ENCODE measurements at regions not wholly inside any gene's neighbourhood (a gene's known extent, or its start where the extent isn't known, plus 50 kb on each side); places are given as distances from the start of the nearest gene placed in this dataset.
A peak's percentile ranks its signal among the peaks of the same experiment; 100 is the strongest.

DNA sequence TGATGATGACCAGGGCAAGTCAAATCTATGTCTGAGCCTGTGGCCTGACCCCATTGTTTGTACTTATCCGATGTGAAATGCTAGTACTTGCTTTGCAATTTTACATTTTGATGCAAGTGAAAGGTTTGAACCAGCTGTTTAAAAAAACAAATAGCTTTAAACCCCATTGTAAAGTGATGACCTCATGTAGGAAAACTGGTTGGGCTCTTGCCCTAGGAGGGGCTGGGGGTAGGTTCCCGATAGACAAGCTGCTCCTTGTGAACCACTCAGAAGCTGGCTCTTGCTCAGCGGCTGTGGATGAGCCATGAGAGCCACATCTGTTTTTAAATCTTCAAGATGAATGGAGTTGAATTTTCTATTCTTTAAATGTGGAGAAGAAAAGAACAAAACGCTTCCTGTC is 185.3 kb downstream of the WDR11 start:
- H3K36me3 ChIP-seq (ENCODE audit: control insufficient read depth, insufficient read depth, low read length): no peaks in the 10 kb centered on the region
- no peaks in the 10 kb centered on the region for H3K4me1 ChIP-seq
- TF ChIP-seq CTCF (IDR thresholded peaks at IDR 0.05): no peak
- no peaks in the 10 kb centered on the region for H3K79me2 ChIP-seq
- H2AFZ ChIP-seq: no peak overlapping the region
- H3K27me3 ChIP-seq (ENCODE audit: control insufficient read depth, insufficient read depth, low read length): no peaks in the 10 kb centered on the region
- H3K4me2 ChIP-seq (ENCODE audit: low read length): no peak overlapping the region
- H3K9ac ChIP-seq: no peak overlapping the region
- no peak overlapping the region for H3K4me3 ChIP-seq (ENCODE audit: low read depth, low read length)
- H3K9me3 ChIP-seq (ENCODE audit: control insufficient read depth, low read length): no peaks in the 10 kb centered on the region
- no peak overlapping the region for H3K27ac ChIP-seq

DNA sequence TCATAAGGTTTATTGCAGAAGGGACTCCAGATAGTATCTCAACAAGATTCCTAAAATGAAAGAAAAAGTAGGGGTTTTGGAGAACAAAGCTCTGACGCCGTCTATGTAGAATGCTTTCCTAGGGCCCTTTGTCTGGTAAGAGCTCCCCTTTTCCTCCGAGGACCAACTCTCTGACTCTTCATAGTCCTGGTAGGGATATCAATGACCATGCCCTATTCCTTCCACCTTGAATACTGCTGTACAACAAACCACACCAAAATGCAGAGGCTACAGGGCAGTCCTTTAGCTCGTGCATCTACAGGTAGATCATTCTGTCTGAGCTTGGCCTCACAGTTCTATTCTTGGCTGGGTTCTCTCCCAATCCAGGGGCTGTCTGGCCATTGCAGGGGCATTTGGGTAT is 190.3 kb downstream of the WDR11 start:
- no peaks in the 10 kb centered on the region for H3K79me2 ChIP-seq
- H3K27me3 ChIP-seq (ENCODE audit: control insufficient read depth, insufficient read depth, low read length): no peaks in the 10 kb centered on the region
- H3K4me3 ChIP-seq (ENCODE audit: low read depth, low read length): no peak overlapping the region
- no peak for TF ChIP-seq CTCF (IDR thresholded peaks at IDR 0.05)
- H3K4me2 ChIP-seq (ENCODE audit: low read length): no peak overlapping the region
- H3K27ac ChIP-seq: no peak overlapping the region
- no peaks in the 10 kb centered on the region for H3K36me3 ChIP-seq (ENCODE audit: control insufficient read depth, insufficient read depth, low read length)
- H3K9me3 ChIP-seq (ENCODE audit: control insufficient read depth, low read length): no peaks in the 10 kb centered on the region
- H3K9ac ChIP-seq: no peak overlapping the region
- no peaks in the 10 kb centered on the region for H3K4me1 ChIP-seq
- H2AFZ ChIP-seq: no peak overlapping the region

GRCh38 chr10:121041906-121042305 is 190.7 kb downstream of the WDR11 start:
- no peaks in the 10 kb centered on the region for H3K4me1 ChIP-seq
- H3K79me2 ChIP-seq: no peaks in the 10 kb centered on the region
- no peaks in the 10 kb centered on the region for H3K27me3 ChIP-seq (ENCODE audit: control insufficient read depth, insufficient read depth, low read length)
- H3K4me3 ChIP-seq (ENCODE audit: low read depth, low read length): no peak overlapping the region
- no peak for TF ChIP-seq CTCF (IDR thresholded peaks at IDR 0.05)
- H3K9me3 ChIP-seq (ENCODE audit: control insufficient read depth, low read length): no peaks in the 10 kb centered on the region
- no peak overlapping the region for H3K4me2 ChIP-seq (ENCODE audit: low read length)
- H3K36me3 ChIP-seq (ENCODE audit: control insufficient read depth, insufficient read depth, low read length): no peaks in the 10 kb centered on the region
- H3K27ac ChIP-seq: no peak overlapping the region
- H3K9ac ChIP-seq: no peak overlapping the region
- no peak overlapping the region for H2AFZ ChIP-seq

GRCh38 chr10:121042342-121042741 is 191.2 kb downstream of the WDR11 start:
- Histone ChIP-seq H2AFZ (no peak overlapping the region), H3K4me3 (ENCODE audit: low read depth, low read length) (no peak overlapping the region), H3K36me3 (ENCODE audit: control insufficient read depth, insufficient read depth, low read length) (no peaks in the 10 kb centered on the region), H3K4me1 (no peaks in the 10 kb centered on the region), H3K27me3 (ENCODE audit: control insufficient read depth, insufficient read depth, low read length) (no peaks in the 10 kb centered on the region), H3K9me3 (ENCODE audit: control insufficient read depth, low read length) (no peaks in the 10 kb centered on the region), H3K27ac (no peak overlapping the region), H3K4me2 (ENCODE audit: low read length) (no peak overlapping the region), H3K9ac (no peak overlapping the region), H3K79me2 (no peaks in the 10 kb centered on the region)
- no peak for TF ChIP-seq CTCF (IDR thresholded peaks at IDR 0.05)

- H3K27me3 ChIP-seq (ENCODE audit: control insufficient read depth, insufficient read depth, low read length): no peaks in the 10 kb centered on the region
- H3K27ac ChIP-seq: no peak overlapping the region
- no peak for TF ChIP-seq CTCF (IDR thresholded peaks at IDR 0.05)
- no peak overlapping the region for H3K4me3 ChIP-seq (ENCODE audit: low read depth, low read length)
- no peaks in the 10 kb centered on the region for H3K9me3 ChIP-seq (ENCODE audit: control insufficient read depth, low read length)
- H2AFZ ChIP-seq: peak overlapping the region; percentile 67
- no peaks in the 10 kb centered on the region for H3K79me2 ChIP-seq
- peak overlapping the region; percentile 12 for H3K4me2 ChIP-seq (ENCODE audit: low read length)
- no peaks in the 10 kb centered on the region for H3K36me3 ChIP-seq (ENCODE audit: control insufficient read depth, insufficient read depth, low read length)
- H3K4me1 ChIP-seq: no peaks in the 10 kb centered on the region
- no peak overlapping the region for H3K9ac ChIP-seq
These were observed 192.1 kb downstream of the WDR11 start for GRCh38 chr10:121043124-121043849.
